ENCODE measurements at regions not wholly inside any gene's neighbourhood (a gene's known extent, or its start where the extent isn't known, plus 50 kb on each side); places are given as distances from the start of the nearest gene placed in this dataset.
"Not testable (repeated sequence)": the region's sequence is repeated elsewhere in the genome, so short reads cannot be mapped to it uniquely, and the experiment has no call there.

GRCh38 chrX:104513162-104513561 is 52.8 kb upstream of the IL1RAPL2 start:
- no peak for DNase-seq (ENCODE audit: low read depth)

GRCh38 chrX:104510801-104511200 is 55.2 kb upstream of the IL1RAPL2 start:
- DNase-seq (ENCODE audit: low read depth), result no peak

- DNase-seq (ENCODE audit: low read depth), result no peak
These were observed 63.5 kb upstream of the IL1RAPL2 start for GRCh38 chrX:104502460-104502859.

- no peak for DNase-seq (ENCODE audit: low read depth)
These were observed 77.2 kb upstream of the IL1RAPL2 start for GRCh38 chrX:104488811-104489210.

- no peak for DNase-seq (ENCODE audit: low read depth)
These were observed 79.3 kb upstream of the IL1RAPL2 start for GRCh38 chrX:104486691-104487090.

GRCh38 chrX:104482757-104483156 is 83.2 kb upstream of the IL1RAPL2 start:
- no peak for DNase-seq (ENCODE audit: low read depth)

GRCh38 chrX:104469771-104470170 is 96.2 kb upstream of the IL1RAPL2 start:
- DNase-seq (ENCODE audit: low read depth), result no peak

GRCh38 chrX:104459796-104460195 is 106.2 kb upstream of the IL1RAPL2 start:
- no peak for DNase-seq (ENCODE audit: low read depth)

GRCh38 chrX:104457130-104457529 is 108.9 kb upstream of the IL1RAPL2 start:
- not testable (repeated sequence) for DNase-seq (ENCODE audit: low read depth)

- no peak for DNase-seq (ENCODE audit: low read depth)
These were observed 115.7 kb upstream of the IL1RAPL2 start for GRCh38 chrX:104450316-104450715.

- no peak for DNase-seq (ENCODE audit: low read depth)
These were observed 120.4 kb upstream of the IL1RAPL2 start for GRCh38 chrX:104445591-104445990.

GRCh38 chrX:104435249-104435648 is 130.8 kb upstream of the IL1RAPL2 start:
- no peak for DNase-seq (ENCODE audit: low read depth)

GRCh38 chrX:104432321-104432720 is 133.7 kb upstream of the IL1RAPL2 start:
- no peak for DNase-seq (ENCODE audit: low read depth)

- no peak for DNase-seq (ENCODE audit: low read depth)
These were observed 135.3 kb upstream of the IL1RAPL2 start for GRCh38 chrX:104430742-104431119.

- DNase-seq (ENCODE audit: low read depth), result no peak
These were observed 135.8 kb upstream of the IL1RAPL2 start for GRCh38 chrX:104430072-104430741.

GRCh38 chrX:104428231-104428630 is 137.8 kb upstream of the IL1RAPL2 start:
- DNase-seq (ENCODE audit: low read depth), result no peak

- DNase-seq (ENCODE audit: low read depth), result no peak
These were observed 138.3 kb upstream of the IL1RAPL2 start for GRCh38 chrX:104427693-104428092.

- no peak for DNase-seq (ENCODE audit: low read depth)
These were observed 138.9 kb upstream of the IL1RAPL2 start for GRCh38 chrX:104427073-104427472.

GRCh38 chrX:104420907-104421306 is 145.1 kb upstream of the IL1RAPL2 start:
- no peak for DNase-seq (ENCODE audit: low read depth)

GRCh38 chrX:104419926-104420325 is 146.1 kb upstream of the IL1RAPL2 start:
- DNase-seq (ENCODE audit: low read depth), result no peak

GRCh38 chrX:104419211-104419610 is 146.8 kb upstream of the IL1RAPL2 start:
- no peak for DNase-seq (ENCODE audit: low read depth)

- no peak for DNase-seq (ENCODE audit: low read depth)
These were observed 154.2 kb upstream of the IL1RAPL2 start for GRCh38 chrX:104411800-104412199.

GRCh38 chrX:104400387-104400786 is 145.7 kb upstream of the ESX1 start:
- no peak for DNase-seq (ENCODE audit: low read depth)

- DNase-seq (ENCODE audit: low read depth), result no peak
These were observed 137.6 kb upstream of the ESX1 start for GRCh38 chrX:104392350-104392749.

GRCh38 chrX:104391906-104392305 is 137.2 kb upstream of the ESX1 start:
- no peak for DNase-seq (ENCODE audit: low read depth)

Measured in stimulated activated CD8-positive, alpha-beta memory T cell treated with anti-CD3 and anti-CD28 coated beads, Interleukin-15, amount 100 ng/mL, for 1 hour (primary cell).